ENCODE measurements at regions not wholly inside any gene's neighbourhood (a gene's known extent, or its start where the extent isn't known, plus 50 kb on each side); places are given as distances from the start of the nearest gene placed in this dataset.

DNA sequence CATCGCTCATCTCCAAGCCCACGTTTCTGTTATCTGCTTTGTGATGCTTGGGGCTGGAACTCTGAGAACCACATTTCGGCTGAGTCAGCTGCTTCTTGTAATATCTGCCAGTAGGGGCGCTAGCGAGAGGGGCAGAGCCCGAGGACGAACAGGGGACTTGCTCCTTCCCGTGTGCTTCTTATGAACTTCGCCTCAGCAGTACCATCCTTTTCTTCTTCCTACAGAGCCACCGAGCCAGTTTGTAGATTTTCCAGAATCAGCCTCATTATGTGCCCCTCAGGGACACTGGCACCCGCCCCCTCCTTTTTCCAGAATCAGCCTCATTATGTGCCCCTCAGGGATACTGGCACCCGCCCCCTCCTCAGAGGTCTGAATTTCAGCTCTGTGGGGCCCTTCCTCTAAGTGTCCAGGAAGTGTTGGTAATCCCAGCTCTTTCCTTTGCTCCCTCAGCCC, 441.7 kb upstream of the RASGEF1B start:
- H3K36me3 ChIP-seq (ENCODE audit: control insufficient read depth in 4 of 4, insufficient read depth in 4 of 4, low read length in 4 of 4), result no peaks in the 10 kb centered on the region
- DNase-seq, result peak; percentile 50 to 71 (median 68)
- peaks cover 0 to 27% (median 0%) of the 10 kb centered on the region in 5 donors for H3K4me1 ChIP-seq (ENCODE audit: control insufficient read depth in 5 of 5, insufficient read depth in 5 of 5, low read length in 5 of 5)
- H3K27ac ChIP-seq (ENCODE audit: low read depth in 1 of 2, low read length in 1 of 2), result no peak overlapping the region
- H3K4me3 ChIP-seq, result no peak overlapping the region
- H3K9me3 ChIP-seq (ENCODE audit: control insufficient read depth in 4 of 4, insufficient read depth in 3 of 4, low read length in 3 of 4), result no peaks in the 10 kb centered on the region
- TF ChIP-seq, protein P1, sequence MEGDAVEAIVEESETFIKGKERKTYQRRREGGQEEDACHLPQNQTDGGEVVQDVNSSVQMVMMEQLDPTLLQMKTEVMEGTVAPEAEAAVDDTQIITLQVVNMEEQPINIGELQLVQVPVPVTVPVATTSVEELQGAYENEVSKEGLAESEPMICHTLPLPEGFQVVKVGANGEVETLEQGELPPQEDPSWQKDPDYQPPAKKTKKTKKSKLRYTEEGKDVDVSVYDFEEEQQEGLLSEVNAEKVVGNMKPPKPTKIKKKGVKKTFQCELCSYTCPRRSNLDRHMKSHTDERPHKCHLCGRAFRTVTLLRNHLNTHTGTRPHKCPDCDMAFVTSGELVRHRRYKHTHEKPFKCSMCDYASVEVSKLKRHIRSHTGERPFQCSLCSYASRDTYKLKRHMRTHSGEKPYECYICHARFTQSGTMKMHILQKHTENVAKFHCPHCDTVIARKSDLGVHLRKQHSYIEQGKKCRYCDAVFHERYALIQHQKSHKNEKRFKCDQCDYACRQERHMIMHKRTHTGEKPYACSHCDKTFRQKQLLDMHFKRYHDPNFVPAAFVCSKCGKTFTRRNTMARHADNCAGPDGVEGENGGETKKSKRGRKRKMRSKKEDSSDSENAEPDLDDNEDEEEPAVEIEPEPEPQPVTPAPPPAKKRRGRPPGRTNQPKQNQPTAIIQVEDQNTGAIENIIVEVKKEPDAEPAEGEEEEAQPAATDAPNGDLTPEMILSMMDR (IDR thresholded peaks at IDR 0.05; ENCODE audit: control extremely low read depth, extremely low read depth), result peak; percentile 46
- H3K9ac ChIP-seq (ENCODE audit: insufficient read depth in 1 of 2, low read length in 2 of 2), result no peak overlapping the region
- peak; percentile 72 for ATAC-seq (ENCODE audit: insufficient read depth, low FRiP score)
- 24 to 32% methylated on average over 12 of the region's 12 CpGs for WGBS, 2 donors
- no peaks in the 10 kb centered on the region for H3K27me3 ChIP-seq (ENCODE audit: control insufficient read depth in 3 of 3, insufficient read depth in 3 of 3, low read length in 2 of 3)

DNA sequence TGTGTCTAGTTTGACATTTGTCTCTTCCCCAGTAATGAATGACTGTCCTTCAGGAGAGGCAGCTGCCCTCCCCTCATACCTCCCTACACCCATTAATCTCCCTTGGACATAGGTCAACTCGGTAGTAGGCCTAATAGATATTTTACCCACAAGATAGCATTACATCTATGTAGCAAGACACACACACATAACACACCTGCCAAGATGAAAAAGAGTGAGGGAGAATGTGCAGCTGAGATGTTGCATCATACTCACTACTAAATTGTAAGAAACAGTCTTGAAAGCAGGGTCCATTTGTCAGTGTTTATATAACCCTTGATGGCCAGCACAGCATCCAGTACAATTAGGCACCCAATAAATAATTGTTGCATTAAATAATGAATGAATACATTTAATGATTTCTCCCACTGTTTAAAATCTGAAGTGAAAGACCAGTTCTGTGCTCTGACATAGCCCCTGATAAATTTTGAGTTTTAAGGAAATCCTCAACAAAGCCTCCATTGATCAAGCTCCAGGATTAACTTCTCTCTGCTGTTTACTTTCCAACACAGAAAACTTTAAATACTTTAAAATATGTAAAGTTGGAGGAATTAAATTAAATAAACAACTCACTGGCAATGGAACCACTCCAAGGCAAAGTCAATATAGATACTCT, 440.8 kb upstream of the RASGEF1B start:
- ATAC-seq (ENCODE audit: insufficient read depth, low FRiP score) (no peak), DNase-seq (peak in 2 of 3 donors; percentile 68 to 81)
- no peak overlapping the region for H3K27ac ChIP-seq (ENCODE audit: low read depth in 1 of 2, low read length in 1 of 2)
- H3K4me1 ChIP-seq (ENCODE audit: control insufficient read depth in 5 of 5, insufficient read depth in 5 of 5, low read length in 5 of 5), result peaks cover 0 to 27% (median 0%) of the 10 kb centered on the region in 5 donors
- 45 to 68% methylated on average over 1 of the region's 1 CpG for WGBS, 2 donors
- H3K4me3 ChIP-seq, result no peak overlapping the region
- no peaks in the 10 kb centered on the region for H3K36me3 ChIP-seq (ENCODE audit: control insufficient read depth in 4 of 4, insufficient read depth in 4 of 4, low read length in 4 of 4)
- no peaks in the 10 kb centered on the region for H3K9me3 ChIP-seq (ENCODE audit: control insufficient read depth in 4 of 4, insufficient read depth in 3 of 4, low read length in 3 of 4)
- TF ChIP-seq, protein P1 (IDR thresholded peaks at IDR 0.05; ENCODE audit: control extremely low read depth, extremely low read depth), result no peak
- H3K9ac ChIP-seq (ENCODE audit: insufficient read depth in 1 of 2, low read length in 2 of 2), result no peak overlapping the region
- no peaks in the 10 kb centered on the region for H3K27me3 ChIP-seq (ENCODE audit: control insufficient read depth in 3 of 3, insufficient read depth in 3 of 3, low read length in 2 of 3)

DNA sequence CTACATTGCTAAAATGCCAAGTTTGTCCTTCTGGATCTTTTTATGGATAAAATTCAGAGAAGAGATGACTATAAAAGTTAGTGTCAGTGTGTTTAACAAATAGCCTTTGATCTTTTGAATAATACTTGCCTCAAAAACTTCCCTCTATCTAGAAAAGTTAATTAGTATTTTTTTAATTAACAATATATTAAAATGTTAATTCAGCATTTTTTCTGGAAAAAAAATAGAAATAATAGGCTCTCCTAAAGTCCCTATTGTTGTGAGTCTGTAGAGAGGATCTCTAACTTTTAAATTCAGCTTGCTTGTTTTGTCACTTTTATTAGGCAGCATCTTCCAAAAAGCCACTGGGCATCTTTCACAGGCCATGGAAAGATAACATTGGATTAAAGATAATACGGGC, 435.2 kb upstream of the RASGEF1B start:
- no peak overlapping the region for H3K27ac ChIP-seq (ENCODE audit: low read depth in 1 of 2, low read length in 1 of 2)
- 90% methylated on average over 1 of the region's 1 CpG for WGBS, 2 donors
- no peaks in the 10 kb centered on the region for H3K9me3 ChIP-seq (ENCODE audit: control insufficient read depth in 4 of 4, insufficient read depth in 3 of 4, low read length in 3 of 4)
- H3K36me3 ChIP-seq (ENCODE audit: control insufficient read depth in 4 of 4, insufficient read depth in 4 of 4, low read length in 4 of 4), result no peaks in the 10 kb centered on the region
- no peak overlapping the region for H3K9ac ChIP-seq (ENCODE audit: insufficient read depth in 1 of 2, low read length in 2 of 2)
- peaks cover 0 to 14% (median 0%) of the 10 kb centered on the region in 5 donors for H3K4me1 ChIP-seq (ENCODE audit: control insufficient read depth in 5 of 5, insufficient read depth in 5 of 5, low read length in 5 of 5)
- no peak overlapping the region for H3K4me3 ChIP-seq
- DNase-seq, result no peak
- TF ChIP-seq, protein P1 (IDR thresholded peaks at IDR 0.05; ENCODE audit: control extremely low read depth, extremely low read depth), result no peak
- no peak for ATAC-seq (ENCODE audit: insufficient read depth, low FRiP score)
- no peaks in the 10 kb centered on the region for H3K27me3 ChIP-seq (ENCODE audit: control insufficient read depth in 3 of 3, insufficient read depth in 3 of 3, low read length in 2 of 3)
